ENCODE measurements at regions not wholly inside any gene's neighbourhood (a gene's known extent, or its start where the extent isn't known, plus 50 kb on each side); places are given as distances from the start of the nearest gene placed in this dataset.

DNA sequence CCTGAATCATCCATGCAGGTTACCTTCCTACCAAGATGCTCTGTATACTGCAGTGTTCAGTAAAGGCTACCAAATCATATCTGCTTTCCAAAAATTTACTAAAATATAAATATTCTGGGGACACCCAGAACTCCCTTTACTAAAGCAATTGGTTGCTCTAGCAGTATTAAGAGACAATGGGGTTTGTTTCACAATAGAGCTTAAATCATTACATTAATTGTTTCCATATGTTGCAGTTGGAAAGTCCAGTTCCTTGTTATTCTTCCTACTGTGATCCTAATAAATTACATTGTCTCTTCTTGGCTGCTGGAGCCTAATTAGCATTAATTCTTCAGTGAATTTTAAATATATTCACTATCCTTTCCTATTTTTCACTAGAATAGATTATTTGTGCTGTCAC is 316.0 kb upstream of the MTNR1B start:
- TF ChIP-seq EZH2 (IDR thresholded peaks at IDR 0.05; ENCODE audit: low read length): no peak
- TF ChIP-seq, protein P1, sequence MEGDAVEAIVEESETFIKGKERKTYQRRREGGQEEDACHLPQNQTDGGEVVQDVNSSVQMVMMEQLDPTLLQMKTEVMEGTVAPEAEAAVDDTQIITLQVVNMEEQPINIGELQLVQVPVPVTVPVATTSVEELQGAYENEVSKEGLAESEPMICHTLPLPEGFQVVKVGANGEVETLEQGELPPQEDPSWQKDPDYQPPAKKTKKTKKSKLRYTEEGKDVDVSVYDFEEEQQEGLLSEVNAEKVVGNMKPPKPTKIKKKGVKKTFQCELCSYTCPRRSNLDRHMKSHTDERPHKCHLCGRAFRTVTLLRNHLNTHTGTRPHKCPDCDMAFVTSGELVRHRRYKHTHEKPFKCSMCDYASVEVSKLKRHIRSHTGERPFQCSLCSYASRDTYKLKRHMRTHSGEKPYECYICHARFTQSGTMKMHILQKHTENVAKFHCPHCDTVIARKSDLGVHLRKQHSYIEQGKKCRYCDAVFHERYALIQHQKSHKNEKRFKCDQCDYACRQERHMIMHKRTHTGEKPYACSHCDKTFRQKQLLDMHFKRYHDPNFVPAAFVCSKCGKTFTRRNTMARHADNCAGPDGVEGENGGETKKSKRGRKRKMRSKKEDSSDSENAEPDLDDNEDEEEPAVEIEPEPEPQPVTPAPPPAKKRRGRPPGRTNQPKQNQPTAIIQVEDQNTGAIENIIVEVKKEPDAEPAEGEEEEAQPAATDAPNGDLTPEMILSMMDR (optimal IDR thresholded peaks at IDR 0.05 in 1 of 3, IDR thresholded peaks at IDR 0.05 in 1 of 3, conservative IDR thresholded peaks at IDR 0.05 in 1 of 3; ENCODE audit: extremely low read depth in 1 of 3, insufficient read depth in 2 of 3, low read length in 3 of 3): no peak

DNA sequence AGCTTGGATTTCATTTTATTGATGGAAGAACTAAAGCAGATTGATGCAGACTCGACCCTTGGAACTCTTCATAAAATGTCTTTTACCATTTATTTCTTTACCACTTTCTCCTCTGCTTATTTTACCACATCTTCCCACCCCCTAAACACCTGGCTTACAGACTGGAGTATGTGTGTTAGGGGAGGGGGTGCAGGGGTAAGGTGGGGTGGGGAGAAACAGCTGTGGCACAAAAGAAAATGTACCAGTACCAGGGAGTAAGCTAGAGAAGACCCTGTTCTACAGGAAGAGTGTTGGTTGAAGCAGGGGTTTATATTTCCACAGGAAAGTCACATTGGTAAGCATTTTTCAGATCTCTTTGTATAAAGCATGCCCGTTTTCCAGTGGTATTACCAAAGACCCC is 312.7 kb upstream of the MTNR1B start:
- Histone ChIP-seq H3K9me1 (ENCODE audit: control insufficient read depth, extremely low read depth, insufficient read depth, low read length) (no peaks in the 10 kb centered on the region), H3K4me1 (ENCODE audit: control insufficient read depth, extremely low read depth, insufficient read depth, low read length) (no peaks in the 10 kb centered on the region), H3K27me3 (ENCODE audit: control insufficient read depth, extremely low read depth, insufficient read depth, low read length) (no peaks in the 10 kb centered on the region), H3K27ac (ENCODE audit: control insufficient read depth, insufficient read depth, low read length) (no peak overlapping the region), H4K20me1 (ENCODE audit: control insufficient read depth, extremely low read depth, insufficient read depth, low read length) (no peaks in the 10 kb centered on the region), H2AFZ (ENCODE audit: control insufficient read depth, low read length) (no peak overlapping the region), H3K4me3 (ENCODE audit: control insufficient read depth in 2 of 3, extremely low read depth in 1 of 3, insufficient read depth in 2 of 3, low read depth in 1 of 3, low read length in 3 of 3) (no peak overlapping the region), H3K79me2 (ENCODE audit: control insufficient read depth, insufficient read depth, low read length) (no peaks in the 10 kb centered on the region), H3K9ac (ENCODE audit: control insufficient read depth, extremely low read depth, insufficient read depth, low read length) (no peak overlapping the region), H3K4me2 (ENCODE audit: control insufficient read depth, extremely low read depth, insufficient read depth, low read depth, low read length) (no peak overlapping the region), H3K36me3 (ENCODE audit: control insufficient read depth in 2 of 2, extremely low read depth in 1 of 2, insufficient read depth in 2 of 2, low read length in 2 of 2) (no peaks in the 10 kb centered on the region), H3K9me3 (ENCODE audit: control insufficient read depth, low read depth, low read length) (no peaks in the 10 kb centered on the region)
- TF ChIP-seq, protein P1 (optimal IDR thresholded peaks at IDR 0.05 in 1 of 3, IDR thresholded peaks at IDR 0.05 in 1 of 3, conservative IDR thresholded peaks at IDR 0.05 in 1 of 3; ENCODE audit: extremely low read depth in 1 of 3, insufficient read depth in 2 of 3, low read length in 3 of 3): no peak
- TF ChIP-seq EZH2 (IDR thresholded peaks at IDR 0.05; ENCODE audit: low read length): no peak
- dilution Hi-C loops (cut with MboI; ENCODE audit: extremely low pct_ligation_motif_present, low sequenced_read_pairs): no loop called here
- DNase-seq (ENCODE audit: low read depth, low spot score) (no peak), FAIRE-seq (no peak)

More for the DNA sequence above, 316.0 kb upstream of the MTNR1B start:
- H3K4me1 ChIP-seq (ENCODE audit: control insufficient read depth, extremely low read depth, insufficient read depth, low read length): peaks cover 3% of the 10 kb centered on the region
- no peaks in the 10 kb centered on the region for H3K36me3 ChIP-seq (ENCODE audit: control insufficient read depth in 2 of 2, extremely low read depth in 1 of 2, insufficient read depth in 2 of 2, low read length in 2 of 2)
- DNase-seq (ENCODE audit: low read depth, low spot score): no peak
- H4K20me1 ChIP-seq (ENCODE audit: control insufficient read depth, extremely low read depth, insufficient read depth, low read length): no peaks in the 10 kb centered on the region
- H3K27me3 ChIP-seq (ENCODE audit: control insufficient read depth, extremely low read depth, insufficient read depth, low read length): no peaks in the 10 kb centered on the region
- no peaks in the 10 kb centered on the region for H3K79me2 ChIP-seq (ENCODE audit: control insufficient read depth, insufficient read depth, low read length)
- dilution Hi-C loops (cut with MboI; ENCODE audit: extremely low pct_ligation_motif_present, low sequenced_read_pairs): no loop called here
- H3K9ac ChIP-seq (ENCODE audit: control insufficient read depth, extremely low read depth, insufficient read depth, low read length): no peak overlapping the region
- no peak overlapping the region for H3K4me3 ChIP-seq (ENCODE audit: control insufficient read depth in 2 of 3, extremely low read depth in 1 of 3, insufficient read depth in 2 of 3, low read depth in 1 of 3, low read length in 3 of 3)
- no peak for FAIRE-seq
- no peaks in the 10 kb centered on the region for H3K9me3 ChIP-seq (ENCODE audit: control insufficient read depth, low read depth, low read length)
- no peak overlapping the region for H3K4me2 ChIP-seq (ENCODE audit: control insufficient read depth, extremely low read depth, insufficient read depth, low read depth, low read length)
- H3K27ac ChIP-seq (ENCODE audit: control insufficient read depth, insufficient read depth, low read length): no peak overlapping the region
- H2AFZ ChIP-seq (ENCODE audit: control insufficient read depth, low read length): no peak overlapping the region
- no peaks in the 10 kb centered on the region for H3K9me1 ChIP-seq (ENCODE audit: control insufficient read depth, extremely low read depth, insufficient read depth, low read length)

Data from keratinocyte (primary cell).